ENCODE measurements at regions not wholly inside any gene's neighbourhood (a gene's known extent, or its start where the extent isn't known, plus 50 kb on each side); places are given as distances from the start of the nearest gene placed in this dataset.

- no peak for DNase-seq
- H4K20me1 ChIP-seq (ENCODE audit: insufficient read depth, low read length), result no peaks in the 10 kb centered on the region
- no peak overlapping the region for H3K4me2 ChIP-seq (ENCODE audit: low read depth, low read length)
Measured at GRCh38 chr1:87418048-87418447, 89.4 kb downstream of the LMO4 start.

DNA sequence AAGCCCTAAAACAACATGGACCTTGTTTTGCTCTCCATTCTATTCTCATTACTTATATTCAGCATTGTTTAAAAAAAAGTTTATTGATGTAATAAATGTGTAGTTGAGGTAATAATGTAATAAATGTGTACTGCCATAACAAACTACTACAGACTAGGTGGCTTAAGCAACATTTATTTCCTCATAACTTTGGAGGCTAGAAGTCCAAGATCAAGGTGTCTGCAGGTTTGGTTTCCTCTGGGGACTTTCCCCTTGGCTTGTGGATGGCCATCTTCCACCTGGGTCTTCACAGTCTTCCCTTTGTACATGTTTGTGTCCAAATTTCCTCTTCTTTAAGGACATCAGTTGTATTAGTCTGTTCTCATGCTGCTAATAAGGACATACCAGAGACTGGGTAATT is 93.1 kb downstream of the LMO4 start:
- H3F3A ChIP-seq (ENCODE audit: insufficient read depth, low read length), result no peaks in the 10 kb centered on the region
- no peaks in the 10 kb centered on the region for H3K9me2 ChIP-seq (replicated peaks; ENCODE audit: insufficient read depth, low read length)
- no peaks in the 10 kb centered on the region for H3K9me3 ChIP-seq (replicated peaks; ENCODE audit: insufficient read depth, low read length)
- H3K27ac ChIP-seq (ENCODE audit: low read length), result no peak overlapping the region
- H3K79me2 ChIP-seq (ENCODE audit: low read length), result no peaks in the 10 kb centered on the region
- H4K20me1 ChIP-seq (ENCODE audit: insufficient read depth, low read length), result no peaks in the 10 kb centered on the region
- H3K4me3 ChIP-seq (ENCODE audit: low read length), result no peak overlapping the region
- H3K4me2 ChIP-seq (ENCODE audit: low read depth, low read length), result no peak overlapping the region
- no peak overlapping the region for H3K9ac ChIP-seq (ENCODE audit: low read length)
- no peaks in the 10 kb centered on the region for H3K27me3 ChIP-seq (replicated peaks; ENCODE audit: insufficient read depth, low read length)
- TF ChIP-seq, protein P1, sequence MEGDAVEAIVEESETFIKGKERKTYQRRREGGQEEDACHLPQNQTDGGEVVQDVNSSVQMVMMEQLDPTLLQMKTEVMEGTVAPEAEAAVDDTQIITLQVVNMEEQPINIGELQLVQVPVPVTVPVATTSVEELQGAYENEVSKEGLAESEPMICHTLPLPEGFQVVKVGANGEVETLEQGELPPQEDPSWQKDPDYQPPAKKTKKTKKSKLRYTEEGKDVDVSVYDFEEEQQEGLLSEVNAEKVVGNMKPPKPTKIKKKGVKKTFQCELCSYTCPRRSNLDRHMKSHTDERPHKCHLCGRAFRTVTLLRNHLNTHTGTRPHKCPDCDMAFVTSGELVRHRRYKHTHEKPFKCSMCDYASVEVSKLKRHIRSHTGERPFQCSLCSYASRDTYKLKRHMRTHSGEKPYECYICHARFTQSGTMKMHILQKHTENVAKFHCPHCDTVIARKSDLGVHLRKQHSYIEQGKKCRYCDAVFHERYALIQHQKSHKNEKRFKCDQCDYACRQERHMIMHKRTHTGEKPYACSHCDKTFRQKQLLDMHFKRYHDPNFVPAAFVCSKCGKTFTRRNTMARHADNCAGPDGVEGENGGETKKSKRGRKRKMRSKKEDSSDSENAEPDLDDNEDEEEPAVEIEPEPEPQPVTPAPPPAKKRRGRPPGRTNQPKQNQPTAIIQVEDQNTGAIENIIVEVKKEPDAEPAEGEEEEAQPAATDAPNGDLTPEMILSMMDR (IDR thresholded peaks at IDR 0.05; ENCODE audit: low read length), result no peak
- TF ChIP-seq EZH2 (optimal IDR thresholded peaks at IDR 0.05; ENCODE audit: low read depth, low read length), result no peak
- no peak for TF ChIP-seq EZH2phosphoT487 (IDR thresholded peaks at IDR 0.05; ENCODE audit: low read length)
- H3K4me1 ChIP-seq (ENCODE audit: low read length), result no peaks in the 10 kb centered on the region
- H2AFZ ChIP-seq (ENCODE audit: low read length), result no peak overlapping the region
- no peak for DNase-seq
- no peaks in the 10 kb centered on the region for H3K36me3 ChIP-seq (replicated peaks; ENCODE audit: insufficient read depth, low read length)

More at GRCh38 chr1:87418048-87418447, 89.4 kb downstream of the LMO4 start:
- TF ChIP-seq EZH2phosphoT487 (IDR thresholded peaks at IDR 0.05; ENCODE audit: low read length) (no peak), EZH2 (optimal IDR thresholded peaks at IDR 0.05; ENCODE audit: low read depth, low read length) (no peak)
- TF ChIP-seq, protein P1 (IDR thresholded peaks at IDR 0.05; ENCODE audit: low read length), result no peak
- Histone ChIP-seq H3K4me3 (ENCODE audit: low read length) (no peak overlapping the region), H3K79me2 (ENCODE audit: low read length) (no peaks in the 10 kb centered on the region), H3K4me1 (ENCODE audit: low read length) (no peaks in the 10 kb centered on the region), H3K27ac (ENCODE audit: low read length) (no peak overlapping the region), H3K36me3 (replicated peaks; ENCODE audit: insufficient read depth, low read length) (no peaks in the 10 kb centered on the region), H3K9me2 (replicated peaks; ENCODE audit: insufficient read depth, low read length) (no peaks in the 10 kb centered on the region), H3K27me3 (replicated peaks; ENCODE audit: insufficient read depth, low read length) (no peaks in the 10 kb centered on the region), H2AFZ (ENCODE audit: low read length) (no peak overlapping the region), H3F3A (ENCODE audit: insufficient read depth, low read length) (no peaks in the 10 kb centered on the region), H3K9ac (ENCODE audit: low read length) (no peak overlapping the region), H3K9me3 (replicated peaks; ENCODE audit: insufficient read depth, low read length) (no peaks in the 10 kb centered on the region)

GRCh38 chr1:87424541-87424940 is 95.9 kb downstream of the LMO4 start:
- H3K9me3 ChIP-seq (replicated peaks; ENCODE audit: insufficient read depth, low read length), result no peaks in the 10 kb centered on the region
- H3K79me2 ChIP-seq (ENCODE audit: low read length), result no peaks in the 10 kb centered on the region
- no peak overlapping the region for H3K27ac ChIP-seq (ENCODE audit: low read length)
- H3K9ac ChIP-seq (ENCODE audit: low read length), result no peak overlapping the region
- no peaks in the 10 kb centered on the region for H3K36me3 ChIP-seq (replicated peaks; ENCODE audit: insufficient read depth, low read length)
- no peak overlapping the region for H3K4me2 ChIP-seq (ENCODE audit: low read depth, low read length)
- H2AFZ ChIP-seq (ENCODE audit: low read length), result no peak overlapping the region
- H3K27me3 ChIP-seq (replicated peaks; ENCODE audit: insufficient read depth, low read length), result no peaks in the 10 kb centered on the region
- no peaks in the 10 kb centered on the region for H3K4me1 ChIP-seq (ENCODE audit: low read length)
- no peaks in the 10 kb centered on the region for H4K20me1 ChIP-seq (ENCODE audit: insufficient read depth, low read length)
- H3K4me3 ChIP-seq (ENCODE audit: low read length), result no peak overlapping the region
- TF ChIP-seq, protein P1 (IDR thresholded peaks at IDR 0.05; ENCODE audit: low read length), result no peak
- TF ChIP-seq EZH2 (optimal IDR thresholded peaks at IDR 0.05; ENCODE audit: low read depth, low read length), result no peak
- no peak for TF ChIP-seq EZH2phosphoT487 (IDR thresholded peaks at IDR 0.05; ENCODE audit: low read length)
- H3K9me2 ChIP-seq (replicated peaks; ENCODE audit: insufficient read depth, low read length), result no peaks in the 10 kb centered on the region
- no peaks in the 10 kb centered on the region for H3F3A ChIP-seq (ENCODE audit: insufficient read depth, low read length)
- DNase-seq, result no peak
